Vagina (tissue), 2 donors: ENCODE measurements at regions not wholly inside any gene's neighbourhood (a gene's known extent, or its start where the extent isn't known, plus 50 kb on each side); places are given as distances from the start of the nearest gene placed in this dataset.

Experiments used
- POLR2A ChIP-seq, 2 donors: fragments of 450-650 bp; IDR thresholded peaks; one replicate each; pipeline ENCODE4 v1.6.1; 2017; ENCODE audit warnings: antibody characterized with exemption in 2 of 2, mild to moderate bottlenecking in 2 of 2, moderate library complexity in 2 of 2
- POLR2AphosphoS5 ChIP-seq, 2 donors: sonication (generic); formaldehyde crosslinking; IDR thresholded peaks; one replicate each; pipeline ENCODE4 v1.9.0; 2017; ENCODE audit warnings: antibody characterized with exemption in 2 of 2, mild to moderate bottlenecking in 2 of 2, low read depth in 1 of 2; ENCODE audit not compliant: insufficient read depth in 1 of 2

DNA sequence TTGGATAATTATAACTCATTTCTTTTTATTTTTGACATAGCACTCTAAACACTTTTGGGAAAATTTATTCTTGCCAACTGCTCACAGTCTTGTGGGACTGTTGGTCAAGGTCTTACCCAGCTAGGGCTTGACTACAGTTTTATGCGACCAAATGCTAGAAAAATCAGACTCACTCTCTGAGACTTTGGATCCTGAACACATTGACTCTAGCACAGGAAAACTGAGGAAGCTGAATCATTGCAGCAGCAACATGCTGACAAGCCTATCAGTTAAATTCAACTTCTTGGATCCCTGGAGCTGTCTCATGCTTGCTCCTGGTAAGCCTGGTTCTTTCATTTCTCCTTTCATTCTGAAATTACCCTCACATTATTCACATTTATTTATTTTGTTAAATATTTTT lies 120.7 kb upstream of the TMTC2 start:
- TF ChIP-seq POLR2A (IDR thresholded peaks at IDR 0.05) = no peak
- TF ChIP-seq POLR2AphosphoS5 (IDR thresholded peaks at IDR 0.05; ENCODE audit: insufficient read depth in 1 of 2, low read depth in 1 of 2) = no peak
